NCI-H226 (cell line): ENCODE measurements at regions not wholly inside any gene's neighbourhood (a gene's known extent, or its start where the extent isn't known, plus 50 kb on each side); places are given as distances from the start of the nearest gene placed in this dataset.
"Not testable (repeated sequence)": the region's sequence is repeated elsewhere in the genome, so short reads cannot be mapped to it uniquely, and the experiment has no call there.

Experiments used
- DNase-seq: peaks from one replicate; pipeline ENCODE4 v3.0.0-alpha.2; 2015

GRCh38 chr22:25492841-25493734 lies 71.4 kb upstream of the GRK3 start:
- DNase-seq: no peak

- DNase-seq: no peak
Measured at GRCh38 chr22:25493794-25494193, 70.7 kb upstream of the GRK3 start.

GRCh38 chr22:25494774-25495173 lies 69.7 kb upstream of the GRK3 start:
- no peak for DNase-seq

GRCh38 chr22:25495285-25495684 lies 69.2 kb upstream of the GRK3 start:
- no peak for DNase-seq

GRCh38 chr22:25496396-25497064 lies 67.9 kb upstream of the GRK3 start:
- no peak for DNase-seq

GRCh38 chr22:25497181-25497641 lies 67.3 kb upstream of the GRK3 start:
- peak; percentile 39 for DNase-seq

GRCh38 chr22:25497716-25498115 lies 66.8 kb upstream of the GRK3 start:
- no peak for DNase-seq

GRCh38 chr22:25500671-25501070 lies 63.8 kb upstream of the GRK3 start:
- not testable (repeated sequence) for DNase-seq

GRCh38 chr22:25504017-25504416 lies 60.5 kb upstream of the GRK3 start:
- DNase-seq: not testable (repeated sequence)

- DNase-seq: no peak
Measured at GRCh38 chr22:25508161-25508560, 56.3 kb upstream of the GRK3 start.

GRCh38 chr22:25508761-25509321 lies 55.6 kb upstream of the GRK3 start:
- DNase-seq: no peak

- DNase-seq: peak; percentile 39
Measured at GRCh38 chr22:25509374-25509791, 55.1 kb upstream of the GRK3 start.

- DNase-seq: no peak
Measured at GRCh38 chr22:25510876-25511275, 53.6 kb upstream of the GRK3 start.

GRCh38 chr22:25511725-25512124 lies 52.8 kb upstream of the GRK3 start:
- no peak for DNase-seq

- DNase-seq: peak; percentile 15
Measured at GRCh38 chr22:25514436-25515180, 49.9 kb upstream of the GRK3 start.
